Right renal cortex interstitium (tissue), 3 donors: ENCODE measurements at regions not wholly inside any gene's neighbourhood (a gene's known extent, or its start where the extent isn't known, plus 50 kb on each side); places are given as distances from the start of the nearest gene placed in this dataset.
"Not testable (repeated sequence)": the region's sequence is repeated elsewhere in the genome, so short reads cannot be mapped to it uniquely, and the experiment has no call there.

Experiments
- DNase-seq, 3 donors: peaks; one replicate each; pipeline ENCODE4 v3.0.0-alpha.2; 2013; ENCODE audit warnings: low read depth in 3 of 3, low spot score in 2 of 3

DNA sequence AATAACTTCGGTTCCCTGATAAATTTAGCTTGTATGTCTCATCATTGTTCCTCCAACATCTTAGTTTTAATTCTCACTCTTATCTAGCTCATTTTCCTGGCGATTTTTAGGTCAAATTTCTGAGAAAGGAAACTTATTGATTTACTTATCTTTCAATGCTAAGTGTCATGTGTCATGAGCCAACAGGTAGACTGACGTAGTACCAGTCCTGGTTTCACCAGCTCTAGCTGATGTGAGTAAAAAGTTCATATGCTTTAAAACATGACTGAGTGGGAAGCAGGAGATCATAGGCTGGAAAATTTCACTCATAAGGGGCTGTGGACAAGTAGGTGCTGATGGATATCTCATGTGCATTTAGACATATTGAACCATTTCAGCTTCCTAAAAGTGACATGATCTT lies 441.7 kb upstream of the NR3C2 start:
- no peak for DNase-seq

DNA sequence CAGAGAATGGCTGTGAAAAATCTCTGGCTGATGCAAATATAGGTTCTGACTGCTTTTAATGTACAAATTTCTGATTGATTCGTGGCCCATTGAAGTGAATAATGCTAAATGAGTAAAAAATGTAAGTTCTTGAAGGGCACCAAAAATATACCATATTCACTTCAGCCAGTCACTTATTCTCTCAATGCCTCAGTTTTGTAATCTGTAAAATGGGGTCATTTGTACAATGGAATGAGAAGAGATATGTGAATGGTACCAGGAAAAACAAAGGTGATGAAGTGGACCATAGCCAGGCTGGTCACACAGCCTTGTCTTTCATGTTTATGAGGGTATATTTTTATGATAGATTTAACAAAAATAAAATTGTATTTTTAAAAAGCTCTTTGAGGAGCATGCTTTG lies 441.2 kb upstream of the NR3C2 start:
- DNase-seq, result no peak

DNA sequence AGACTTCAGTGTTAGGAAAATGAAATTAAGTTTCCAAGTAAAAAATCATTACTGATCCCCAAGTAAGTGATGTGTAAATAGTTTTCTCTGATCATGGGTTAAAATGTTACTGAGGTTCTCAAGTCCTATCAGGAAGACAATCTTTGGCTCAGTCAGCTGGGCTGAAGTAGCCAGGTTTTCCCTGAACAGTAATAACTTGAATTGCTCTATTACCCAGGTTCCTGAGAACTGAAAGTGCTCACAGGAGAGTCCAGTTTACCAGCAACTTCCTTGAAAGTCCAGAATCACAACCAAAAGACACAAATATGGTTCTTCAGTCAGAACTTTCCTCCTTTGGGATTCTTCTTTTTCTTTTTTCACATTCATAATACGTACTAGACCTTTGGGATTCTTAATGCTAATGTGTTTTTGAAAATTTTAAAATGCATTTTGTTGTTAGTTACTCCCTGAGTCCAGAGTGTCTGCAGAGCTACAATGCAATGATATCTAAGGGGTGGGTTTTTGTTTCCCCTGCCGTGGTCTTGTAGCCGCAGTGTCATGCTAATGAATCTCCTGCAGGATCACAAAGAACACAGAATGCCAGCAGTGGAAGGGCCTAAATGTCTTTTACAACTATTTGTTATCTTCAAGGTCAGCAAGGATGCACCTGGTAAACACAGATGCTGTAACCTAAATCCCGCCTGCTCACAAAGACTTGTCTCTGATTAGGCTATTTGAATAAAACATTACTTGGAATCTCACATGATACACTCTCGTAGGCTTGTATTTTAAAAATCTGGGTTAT lies 439.8 kb upstream of the NR3C2 start:
- DNase-seq, result no peak

DNA sequence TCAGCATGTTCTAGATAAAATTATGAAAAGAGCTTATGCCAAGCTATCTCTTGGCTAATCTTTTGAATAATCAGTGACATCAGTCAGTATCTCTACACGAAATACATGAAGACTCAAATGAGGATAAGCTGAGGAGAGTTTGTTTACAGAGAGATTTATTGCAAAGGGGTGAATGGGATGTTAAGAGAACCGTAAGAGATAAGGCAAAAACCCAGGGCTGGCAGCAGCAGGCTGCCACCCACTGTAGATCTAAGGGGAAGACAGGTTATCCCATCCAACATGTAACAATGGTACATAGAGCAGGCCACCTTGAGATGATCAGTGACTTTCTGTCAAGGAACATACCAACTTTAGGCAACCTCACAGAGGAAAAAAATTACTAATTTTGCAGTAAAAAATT lies 432.1 kb upstream of the NR3C2 start:
- DNase-seq, result no peak

DNA sequence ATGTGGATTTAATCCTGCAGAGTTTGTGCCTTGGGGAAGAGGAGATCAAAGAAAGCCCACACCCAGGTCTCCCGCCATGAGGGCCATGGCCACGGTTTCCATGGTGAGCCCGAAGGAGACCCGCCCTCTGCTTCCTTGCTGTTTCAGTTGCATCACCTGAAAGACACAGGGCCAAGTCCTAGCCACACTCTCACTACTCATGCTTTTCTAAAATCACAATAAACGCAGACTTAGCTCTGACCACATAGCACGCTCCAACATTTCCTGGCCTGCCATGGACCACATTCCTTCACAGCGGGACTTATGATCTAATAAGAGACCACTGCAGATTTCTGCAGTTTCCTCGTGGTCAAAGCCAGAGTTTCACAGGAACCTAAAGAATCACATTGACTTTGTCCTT lies 426.0 kb upstream of the NR3C2 start:
- DNase-seq, result no peak

DNA sequence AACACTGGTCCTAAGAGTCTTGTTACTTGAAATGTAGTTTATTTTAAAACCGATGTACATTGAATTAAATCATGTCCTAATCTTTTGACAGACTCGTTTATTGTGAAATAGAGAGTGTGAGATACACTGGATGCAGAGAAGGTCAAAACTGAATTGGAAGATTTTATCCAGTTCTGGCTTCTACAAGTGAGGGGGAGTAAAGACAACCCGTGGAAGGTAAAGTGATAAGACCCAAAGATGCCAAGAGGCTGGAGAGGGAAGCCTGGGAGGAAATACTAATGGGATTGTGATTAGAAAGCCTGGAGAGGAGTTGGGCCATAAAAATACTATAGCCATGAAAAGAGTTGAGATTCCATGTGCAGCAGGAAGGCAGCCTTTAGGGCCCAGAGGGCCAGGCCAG lies 424.5 kb upstream of the NR3C2 start:
- DNase-seq, result no peak

DNA sequence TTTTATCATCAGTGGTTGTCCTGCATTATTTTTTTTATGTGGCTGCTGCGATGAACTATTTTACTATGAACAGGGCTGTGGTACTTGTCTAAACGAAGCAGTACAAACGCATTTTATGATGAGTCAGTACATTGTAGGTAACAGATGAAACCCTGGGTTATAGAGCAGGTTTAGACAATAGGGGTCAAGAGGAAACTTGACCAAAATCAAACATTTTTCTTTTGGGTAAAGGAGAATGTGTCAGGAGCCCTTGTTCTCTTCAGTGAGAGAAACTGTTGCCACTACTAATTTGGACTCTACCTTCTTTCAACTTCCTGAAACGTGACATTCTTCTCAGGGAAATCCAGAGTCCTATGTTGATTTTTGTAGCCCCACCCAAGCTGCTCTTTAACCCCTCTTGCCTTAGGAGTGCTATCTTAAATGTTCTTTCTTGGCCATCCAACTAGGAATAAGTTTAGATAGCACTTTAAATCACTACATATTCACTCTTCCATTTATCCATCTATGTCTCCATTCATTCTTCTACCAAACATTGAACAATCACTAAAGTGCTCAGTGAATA lies 415.8 kb upstream of the NR3C2 start:
- no peak for DNase-seq

DNA sequence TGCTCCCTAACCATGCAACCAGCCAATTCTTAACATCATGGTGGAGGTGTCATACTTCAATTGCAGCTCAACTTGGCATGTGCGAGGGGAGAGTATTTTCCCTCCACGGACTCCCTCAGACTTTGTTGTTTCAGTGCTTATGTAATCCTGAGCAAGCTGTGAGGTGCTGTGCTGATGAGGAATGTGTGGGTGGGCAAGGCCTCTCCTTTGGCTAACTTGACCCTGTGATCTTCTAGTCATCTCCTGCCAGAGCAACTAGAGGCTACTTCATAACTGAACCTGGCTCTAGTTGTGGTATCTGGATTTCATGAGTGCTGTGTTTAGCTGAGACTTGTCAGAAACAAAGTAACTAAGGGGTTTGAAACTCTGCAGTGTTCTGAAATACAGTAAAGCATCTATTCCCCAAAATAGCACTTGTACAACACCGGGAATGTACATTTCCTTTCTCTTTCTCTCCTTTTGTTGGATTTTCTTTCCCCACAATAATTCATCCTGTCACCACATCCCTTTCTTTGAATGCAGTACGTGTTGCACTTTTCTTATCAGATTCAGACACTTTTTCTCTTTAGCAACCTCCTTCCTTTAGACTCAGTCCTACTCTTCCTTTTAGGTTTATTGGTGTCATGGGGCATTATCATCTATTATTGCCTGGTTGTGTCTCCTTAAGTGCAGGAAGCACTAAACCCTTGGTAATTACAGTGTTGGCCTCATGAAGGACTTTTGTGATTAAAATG lies 415.2 kb upstream of the NR3C2 start:
- DNase-seq, result no peak

DNA sequence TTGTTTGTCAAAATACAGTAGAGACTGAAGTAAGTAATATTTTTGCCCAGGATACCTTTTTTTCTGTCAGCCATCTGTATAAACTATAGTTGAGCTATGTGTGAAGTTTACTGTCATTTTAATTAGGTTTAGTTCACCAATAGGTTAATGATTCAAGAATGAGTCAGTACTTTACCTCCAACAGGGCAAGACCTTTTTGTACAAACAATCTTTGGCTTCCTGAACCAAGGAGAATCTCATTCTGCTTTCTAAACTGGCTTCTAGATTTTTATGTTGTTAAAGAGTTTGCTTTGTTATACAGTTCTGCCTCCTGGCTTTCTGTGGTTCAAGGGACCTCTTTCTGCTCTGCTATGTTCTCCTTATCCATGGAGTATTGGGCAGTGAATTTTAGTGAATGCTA lies 412.0 kb upstream of the NR3C2 start:
- DNase-seq, result no peak

DNA sequence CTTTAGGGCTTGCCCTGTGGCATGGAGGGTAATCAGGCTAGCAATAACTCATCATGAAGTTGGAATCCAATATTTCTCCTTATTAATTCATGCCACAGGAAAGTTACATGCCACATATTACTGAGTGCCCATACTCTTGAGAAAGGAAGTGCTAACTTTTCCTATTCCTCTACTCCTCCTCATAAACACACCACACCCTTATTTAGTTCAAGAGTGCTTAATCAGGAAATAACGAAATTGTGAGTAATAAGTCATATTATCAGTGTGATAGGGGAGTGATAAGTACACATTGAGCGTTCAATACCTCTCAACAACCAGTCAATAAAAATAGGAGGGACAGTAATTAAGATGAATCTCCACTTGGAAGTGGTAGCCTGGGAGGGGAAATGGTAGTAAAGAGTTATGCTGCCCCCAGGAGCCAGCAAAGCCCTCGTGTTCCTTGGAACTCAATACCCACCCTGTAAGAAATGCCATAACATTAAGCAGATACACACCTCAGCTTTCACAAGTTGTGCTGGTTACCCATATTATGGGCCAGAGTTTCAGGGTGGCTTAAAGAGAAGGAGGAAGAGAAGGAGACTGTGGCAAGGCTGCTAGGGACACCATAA lies 410.0 kb upstream of the NR3C2 start:
- no peak for DNase-seq

DNA sequence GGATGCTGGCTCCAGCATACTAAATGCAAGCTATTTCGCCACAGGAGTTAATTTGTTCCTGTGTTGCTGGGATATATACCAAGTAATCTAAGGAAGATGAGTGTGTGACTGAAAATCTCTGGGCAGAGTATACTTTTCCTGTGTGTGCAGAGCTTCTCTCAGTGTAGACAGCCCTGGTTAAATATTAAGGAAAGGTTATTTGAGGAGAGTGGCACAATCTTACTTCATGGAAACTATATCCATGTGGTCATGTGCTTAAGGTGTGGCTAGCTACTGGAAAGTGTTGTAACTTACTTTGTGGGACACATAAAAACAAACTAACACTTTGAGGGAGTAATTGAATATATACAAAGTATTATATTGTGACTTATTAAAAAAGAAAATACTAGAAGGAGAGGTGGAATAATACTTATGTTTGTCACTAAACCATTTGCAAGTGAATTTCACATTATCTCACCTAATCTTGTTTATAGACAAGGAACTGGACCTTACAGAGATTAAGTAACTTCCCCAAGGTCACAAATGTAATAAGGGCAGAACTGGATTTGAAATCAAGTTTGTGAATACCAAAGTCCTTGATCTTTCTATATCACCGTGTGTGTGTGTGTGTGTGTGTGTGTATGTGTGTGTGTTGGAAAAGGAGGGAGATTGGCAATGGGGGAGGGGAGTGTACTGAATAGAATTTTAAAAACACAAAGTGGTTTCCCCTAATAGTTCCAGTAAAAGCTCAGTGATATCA lies 408.2 kb upstream of the NR3C2 start:
- DNase-seq, result no peak

DNA sequence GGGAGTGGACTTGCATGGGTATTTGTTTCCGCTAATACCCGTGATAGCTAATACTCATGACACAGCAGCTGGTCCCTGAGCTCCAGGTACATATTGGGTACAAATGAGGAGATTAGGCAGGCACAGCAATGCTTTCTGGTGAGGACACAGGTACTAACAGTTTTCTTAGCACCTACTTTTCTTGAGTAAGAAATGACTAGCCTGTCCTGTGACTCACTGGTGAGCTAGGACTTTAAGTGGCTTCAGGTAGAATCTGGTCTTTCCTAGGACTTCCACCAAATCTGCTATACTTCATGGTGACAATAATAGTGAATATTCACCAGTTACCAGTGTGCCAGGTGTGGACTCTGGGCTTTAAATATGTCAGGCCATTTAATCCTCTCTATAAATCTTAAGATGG lies 407.4 kb upstream of the NR3C2 start:
- DNase-seq, result no peak

DNA sequence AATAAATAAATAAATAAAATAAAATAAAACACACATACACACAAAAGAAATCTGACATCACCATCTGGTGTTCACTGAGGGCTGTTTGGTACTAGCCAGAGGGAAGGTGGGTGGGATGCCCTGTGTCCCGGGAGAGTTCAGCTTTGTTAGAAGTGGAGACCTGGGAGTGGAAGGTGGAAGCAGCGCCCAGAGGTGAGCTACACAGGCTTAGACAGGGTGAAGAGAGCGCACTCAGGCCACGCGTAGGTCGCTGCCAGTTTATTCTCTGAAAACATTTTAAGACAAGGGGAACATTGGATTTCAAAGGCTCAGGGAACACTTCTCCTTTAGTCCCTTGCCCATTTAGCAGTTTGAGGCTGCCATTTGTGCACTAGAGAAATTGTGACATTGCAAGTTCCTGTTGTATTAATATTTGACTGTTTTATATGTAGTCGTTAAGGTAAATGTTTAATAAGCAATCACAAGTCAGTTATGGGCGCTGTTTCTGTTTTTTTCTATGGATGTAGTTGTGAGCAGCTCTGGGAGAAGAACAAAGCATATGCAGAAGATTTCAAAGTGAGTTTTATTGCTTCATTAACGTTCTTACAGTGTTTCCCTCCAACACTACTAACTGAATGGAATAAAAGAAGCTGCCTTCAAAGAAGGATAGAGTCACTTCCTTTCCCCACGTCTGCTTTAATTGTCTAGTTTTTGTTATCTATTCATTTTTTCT lies 405.5 kb upstream of the NR3C2 start:
- DNase-seq, result no peak

DNA sequence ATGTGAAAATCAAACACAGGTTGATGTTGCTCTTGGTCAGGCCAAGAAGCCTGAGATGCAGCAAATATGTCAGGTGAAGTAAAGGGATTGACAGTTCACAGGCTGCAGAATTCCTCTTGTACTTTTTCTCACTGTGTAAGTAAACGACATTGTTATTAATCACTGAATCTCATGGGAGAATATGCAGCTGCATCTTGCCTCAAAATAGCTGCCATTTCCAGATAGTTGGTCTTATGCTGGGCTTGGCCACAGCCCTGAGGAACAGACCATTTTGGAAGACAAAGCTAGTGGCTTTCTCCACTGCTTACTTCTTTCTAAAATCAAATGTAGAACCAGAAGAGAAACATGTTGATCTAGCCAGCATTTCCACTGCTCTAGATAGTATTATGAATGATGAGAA lies 403.4 kb upstream of the NR3C2 start:
- no peak for DNase-seq

DNA sequence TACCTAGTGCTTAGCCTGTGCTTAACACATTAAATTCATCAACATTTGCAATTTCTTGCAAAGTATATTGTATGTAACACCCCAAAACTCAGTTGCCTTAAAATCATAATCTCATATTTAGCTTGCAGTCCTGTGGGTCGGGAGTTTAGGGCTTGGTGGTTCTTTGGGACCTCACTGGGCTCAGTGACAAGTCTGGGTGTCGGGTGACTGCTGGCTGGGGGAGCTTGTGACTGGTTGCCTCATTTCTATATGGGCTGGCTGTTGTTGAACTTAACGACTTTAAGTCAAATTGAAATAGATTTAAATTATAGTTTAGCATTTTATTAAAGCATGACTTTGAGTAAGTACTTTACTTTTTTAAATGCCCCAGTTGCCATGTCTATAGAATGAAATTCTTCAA lies 401.4 kb upstream of the NR3C2 start:
- no peak for DNase-seq

DNA sequence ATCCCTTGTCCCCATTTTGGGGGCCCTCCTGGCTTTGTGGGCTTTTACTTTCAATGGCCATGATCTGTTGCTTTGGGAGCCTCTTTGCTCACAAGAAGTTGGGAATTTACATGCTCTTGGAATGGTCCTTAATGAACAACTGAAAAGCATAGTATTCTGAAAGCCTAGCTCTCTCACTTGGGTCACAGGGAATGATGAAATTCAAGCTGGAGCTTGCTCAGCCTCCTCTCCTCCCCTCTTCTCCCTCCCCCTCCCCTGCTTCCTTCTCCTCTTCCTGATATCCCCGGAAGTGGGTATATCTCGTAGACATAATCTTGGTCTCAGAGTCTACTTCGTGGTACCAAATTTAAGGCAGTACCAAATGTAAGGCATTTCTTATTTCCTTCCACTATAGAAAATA lies 400.6 kb upstream of the NR3C2 start:
- DNase-seq, result no peak

DNA sequence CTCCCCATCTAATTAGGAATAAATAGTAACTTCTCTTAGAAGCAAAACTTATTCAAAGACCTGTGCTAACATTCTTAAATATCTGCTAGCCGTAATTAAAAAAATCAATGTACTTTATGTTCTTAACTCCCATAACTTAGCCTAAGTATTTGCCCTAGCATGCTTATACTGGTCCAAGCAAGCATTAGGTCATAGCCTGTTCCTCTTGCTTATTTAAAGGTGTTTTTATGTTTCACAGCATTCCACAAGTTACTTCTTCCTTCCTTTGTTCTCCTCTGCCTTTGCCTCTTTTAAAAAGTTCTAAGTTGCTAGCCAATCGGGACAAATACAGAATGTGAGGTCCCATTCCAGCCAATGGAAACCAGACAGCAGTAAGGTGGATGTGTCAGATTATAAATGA lies 395.4 kb upstream of the NR3C2 start:
- DNase-seq, result not testable (repeated sequence)

DNA sequence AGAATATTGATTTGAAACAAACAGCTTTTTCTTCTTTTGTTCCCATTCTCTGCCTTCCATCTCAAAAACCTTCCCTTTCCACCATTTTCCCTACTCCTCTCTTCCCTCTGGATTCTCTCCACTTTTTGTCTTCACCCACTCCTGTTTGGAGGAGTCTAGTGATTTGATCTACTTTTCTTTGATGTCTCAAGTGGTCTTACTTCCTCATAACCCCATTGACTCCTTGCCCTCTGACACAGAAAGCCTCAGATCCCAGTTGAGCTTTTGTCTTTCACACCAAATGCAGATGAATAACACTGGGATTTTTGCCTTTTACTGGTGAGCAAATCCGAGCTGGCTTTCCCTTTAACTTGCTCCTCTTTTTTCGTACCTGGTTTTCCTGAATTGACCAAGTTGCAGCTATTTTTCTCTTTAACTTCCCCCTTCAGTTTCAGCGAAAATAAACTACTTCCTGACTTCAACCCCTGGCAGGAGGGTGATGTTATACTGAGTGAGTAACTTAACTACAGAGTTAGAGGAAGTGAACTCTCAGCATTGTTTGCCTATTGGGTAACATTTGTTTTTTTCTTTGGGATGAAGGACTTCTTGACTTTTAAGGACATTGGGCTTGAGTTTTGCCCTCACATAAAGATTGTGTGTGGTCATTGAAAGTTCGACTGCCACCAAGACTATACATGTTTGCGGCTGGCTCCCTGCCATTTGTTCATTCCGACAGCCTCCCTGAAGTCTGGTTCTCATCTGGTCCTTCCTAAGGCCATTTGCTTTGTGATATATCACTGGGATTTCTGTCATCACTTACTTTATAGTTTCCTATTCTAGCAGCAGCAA lies 392.8 kb upstream of the NR3C2 start:
- DNase-seq, result peak; percentile 62 to 65 (median 63)

DNA sequence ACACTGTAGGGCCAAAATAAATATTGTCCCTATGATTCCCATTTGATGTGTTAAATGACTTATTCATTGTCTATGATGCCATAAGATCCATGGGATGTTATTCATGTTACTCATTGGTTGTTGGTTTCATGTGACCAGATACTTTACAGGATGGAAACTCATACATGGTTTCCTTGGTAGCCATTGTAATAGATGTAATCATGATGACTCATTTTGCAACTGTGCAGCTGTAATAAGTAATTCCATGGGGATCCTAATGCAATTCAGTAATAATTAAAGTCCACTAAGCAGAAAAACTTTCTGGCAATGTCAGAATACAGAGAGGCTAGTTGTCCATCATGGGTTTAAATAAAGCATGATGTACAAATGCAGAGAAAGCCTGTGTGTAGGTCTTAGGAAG lies 389.7 kb upstream of the NR3C2 start:
- DNase-seq, result no peak

DNA sequence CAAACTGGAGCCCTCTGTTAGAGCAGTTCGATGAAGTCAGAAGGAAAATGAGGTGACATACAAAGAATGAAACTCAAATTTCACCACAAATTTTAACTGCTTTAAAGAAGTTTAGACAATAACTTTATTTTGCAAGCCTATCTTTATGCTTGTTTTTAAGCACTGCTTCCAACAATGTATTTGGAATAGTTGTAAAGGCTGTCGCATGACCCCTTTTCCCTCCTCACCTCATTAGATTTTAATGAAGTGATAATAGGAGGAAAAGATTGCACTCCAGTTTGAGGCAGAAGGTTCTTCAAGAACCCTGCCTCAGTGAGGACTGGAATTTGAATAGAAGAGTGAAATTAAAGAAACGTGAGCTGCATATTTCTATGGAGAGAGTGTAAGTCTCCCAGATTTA lies 386.1 kb upstream of the NR3C2 start:
- DNase-seq, result no peak
